GM23338 (cell line): ENCODE measurements at regions not wholly inside any gene's neighbourhood (a gene's known extent, or its start where the extent isn't known, plus 50 kb on each side); places are given as distances from the start of the nearest gene placed in this dataset.

ENCODE experiments used
- ATAC-seq: fragments of 200-7000 bp; cut with Tn5 transposase; 3 replicates; pipeline ENCODE4 v1.9.1; 2020
- DNase-seq: peaks from one replicate; pipeline ENCODE4 v3.0.0-alpha.2; 2015; ENCODE audit warnings: low spot score
- H2AFZ ChIP-seq: fragments of 200-600 bp; sonication (generic); 2 replicates; pipeline ENCODE4 v1.8.0; 2016; ENCODE audit warnings: antibody characterized with exemption, mild to moderate bottlenecking, moderate library complexity
- H3F3A ChIP-seq: fragments of 200-600 bp; sonication (generic); replicated peaks from 2 replicates; pipeline ENCODE4 v1.8.0; 2017; ENCODE audit warnings: antibody characterized with exemption, mixed run types, low read depth
- H3K27ac ChIP-seq: fragments of 200-600 bp; sonication (generic); 2 replicates; pipeline ENCODE4 v1.6.1; 2016; ENCODE audit warnings: low read depth
- H3K27me3 ChIP-seq: fragments of 200-600 bp; sonication (generic); 2 replicates; pipeline ENCODE4 v1.8.0; 2016; ENCODE audit warnings: mild to moderate bottlenecking, mixed run types, moderate library complexity; ENCODE audit not compliant: insufficient read depth
- H3K36me3 ChIP-seq: fragments of 200-600 bp; sonication (generic); 2 replicates; pipeline ENCODE4 v1.8.0; 2016; ENCODE audit warnings: mild to moderate bottlenecking; ENCODE audit not compliant: insufficient read depth
- H3K4me1 ChIP-seq: fragments of 200-600 bp; sonication (generic); 2 replicates; pipeline ENCODE4 v1.8.0; 2016; ENCODE audit warnings: mild to moderate bottlenecking, moderate library complexity; ENCODE audit not compliant: insufficient read depth
- H3K4me2 ChIP-seq: fragments of 200-600 bp; sonication (generic); 2 replicates; pipeline ENCODE4 v1.7.1; 2017; ENCODE audit warnings: mixed run types
- H3K4me3 ChIP-seq: fragments of 200-600 bp; sonication (generic); 2 replicates; pipeline ENCODE4 v1.6.1; 2016; ENCODE audit warnings: mixed run types
- H3K79me2 ChIP-seq: fragments of 200-600 bp; sonication (generic); replicated peaks from 2 replicates; pipeline ENCODE4 v1.8.0; 2017; ENCODE audit warnings: mild to moderate bottlenecking; ENCODE audit not compliant: insufficient read depth
- H3K9me2 ChIP-seq: fragments of 200-600 bp; sonication (generic); 2 replicates; pipeline ENCODE4 v1.8.0; 2017; ENCODE audit not compliant: insufficient read depth
- H4K20me1 ChIP-seq: fragments of 200-600 bp; sonication (generic); replicated peaks from 2 replicates; pipeline ENCODE4 v1.8.0; 2017; ENCODE audit warnings: mild to moderate bottlenecking; ENCODE audit not compliant: insufficient read depth
- H3K27ac Mint-ChIP-seq: 2 replicates; pipeline ENCODE4 v1.8.0; 2020; ENCODE audit warnings: inconsistent platforms, mild to moderate bottlenecking, moderate library complexity, mixed read lengths
- H3K27me3 Mint-ChIP-seq: 3 replicates; pipeline ENCODE4 v1.8.0; 2022; ENCODE audit warnings: low read depth, mild to moderate bottlenecking, moderate library complexity, mixed read lengths, inconsistent platforms; ENCODE audit not compliant: insufficient read depth, poor library complexity
- H3K36me3 Mint-ChIP-seq: 3 replicates; pipeline ENCODE4 v1.8.0; 2021; ENCODE audit warnings: low read depth, mild to moderate bottlenecking, inconsistent platforms, moderate library complexity, mixed read lengths
- H3K4me1 Mint-ChIP-seq: 3 replicates; pipeline ENCODE4 v1.8.0; 2020; ENCODE audit warnings: mild to moderate bottlenecking, inconsistent platforms, mixed read lengths
- H3K4me3 Mint-ChIP-seq: 3 replicates; pipeline ENCODE4 v1.8.0; 2021; ENCODE audit warnings: moderate library complexity, mild to moderate bottlenecking, inconsistent platforms, mixed read lengths
- H3K9me3 Mint-ChIP-seq: 3 replicates; pipeline ENCODE4 v1.8.0; 2020; ENCODE audit warnings: moderate library complexity, mild to moderate bottlenecking, inconsistent platforms, mixed read lengths
- CTCF ChIP-seq, 2 experiments: fragments of 200-600 bp in 1 of 2; sonication (generic) in 1 of 2; conservative IDR thresholded peaks; 2 replicates each; pipeline versions ENCODE4 v1.5.1 to v1.6.1; 2016 to 2017; ENCODE audit warnings: antibody characterized with exemption in 2 of 2, low read depth in 2 of 2, mild to moderate bottlenecking in 2 of 2, moderate library complexity in 1 of 2
- ETS1 ChIP-seq: IDR thresholded peaks from 2 replicates; pipeline ENCODE4 v1.6.1; 2016; ENCODE audit warnings: antibody characterized with exemption
- EZH2 ChIP-seq: fragments of 200-600 bp; sonication (generic); IDR thresholded peaks from one replicate; pipeline ENCODE4 v1.8.0; 2017; ENCODE audit warnings: antibody characterized with exemption, mild to moderate bottlenecking, low read depth; ENCODE audit not compliant: unreplicated experiment
- EZH2phosphoT487 ChIP-seq: fragments of 200-600 bp; sonication (generic); IDR thresholded peaks from one replicate; pipeline ENCODE4 v1.8.1; 2018; ENCODE audit warnings: antibody characterized with exemption; ENCODE audit not compliant: unreplicated experiment
- POLR2AphosphoS5 ChIP-seq: IDR thresholded peaks from 2 replicates; pipeline ENCODE4 v1.6.1; 2016; ENCODE audit warnings: antibody characterized with exemption, low read depth
- REST ChIP-seq: IDR thresholded peaks from one replicate; pipeline ENCODE4 v1.6.1; 2018; ENCODE audit warnings: antibody characterized with exemption; ENCODE audit not compliant: unreplicated experiment
- STAT1 ChIP-seq: IDR thresholded peaks from one replicate; pipeline ENCODE4 v1.6.1; 2016; ENCODE audit warnings: antibody characterized with exemption; ENCODE audit not compliant: unreplicated experiment
- ZNF114 ChIP-seq: fragments of 250-450 bp; sonication (Bioruptor Pico); IDR thresholded peaks from 2 replicates; pipeline ENCODE4 v1.5.0; 2020; ENCODE audit warnings: mild to moderate bottlenecking, moderate library complexity
- ZNF331 ChIP-seq: fragments of 250-450 bp; sonication (Bioruptor Pico); IDR thresholded peaks from 2 replicates; pipeline ENCODE4 v1.5.0; 2020; ENCODE audit warnings: low read depth, mild to moderate bottlenecking, moderate library complexity

- ATAC-seq, result no peak
- Histone ChIP-seq H3K9me2 (no peaks in the 10 kb centered on the region), H3K27me3 (no peaks in the 10 kb centered on the region), H3K4me2 (no peak overlapping the region), H3K4me3 (no peak overlapping the region), H3K4me1 (no peaks in the 10 kb centered on the region), H3K79me2 (no peaks in the 10 kb centered on the region), H4K20me1 (no peaks in the 10 kb centered on the region), H2AFZ (no peak overlapping the region), H3F3A (no peaks in the 10 kb centered on the region), H3K27ac (no peak overlapping the region), H3K36me3 (no peaks in the 10 kb centered on the region)
- peaks cover 4% of the 10 kb centered on the region for H3K4me1 Mint-ChIP-seq
- TF ChIP-seq ZNF114, result no peak
- TF ChIP-seq EZH2phosphoT487, result no peak
- TF ChIP-seq ETS1, result no peak
- no peak for TF ChIP-seq STAT1
- TF ChIP-seq EZH2, result no peak
- TF ChIP-seq ZNF331 (CRISPR knock-in tag), result no peak
- no peak for TF ChIP-seq POLR2AphosphoS5
- no peak for TF ChIP-seq CTCF (conservative IDR thresholded peaks at IDR 0.05; ENCODE audit: low read depth in 2 of 2)
- no peak for TF ChIP-seq REST
- no peak for DNase-seq
- peaks cover 22% of the 10 kb centered on the region for H3K9me3 Mint-ChIP-seq
- H3K4me3 Mint-ChIP-seq, result no peak overlapping the region
- H3K27me3 Mint-ChIP-seq, result peaks cover 2% of the 10 kb centered on the region
- H3K36me3 Mint-ChIP-seq, result 0 out of 3 replicates have a peak, but pooled peaks cover 3% of the 10 kb centered on the region
- H3K27ac Mint-ChIP-seq, result no peak overlapping the region
Observed at GRCh38 chr21:41582298-41582840, 74.4 kb upstream of the TMPRSS2 start.
